ENCODE measurements at regions not wholly inside any gene's neighbourhood (a gene's known extent, or its start where the extent isn't known, plus 50 kb on each side); places are given as distances from the start of the nearest gene placed in this dataset.

DNA sequence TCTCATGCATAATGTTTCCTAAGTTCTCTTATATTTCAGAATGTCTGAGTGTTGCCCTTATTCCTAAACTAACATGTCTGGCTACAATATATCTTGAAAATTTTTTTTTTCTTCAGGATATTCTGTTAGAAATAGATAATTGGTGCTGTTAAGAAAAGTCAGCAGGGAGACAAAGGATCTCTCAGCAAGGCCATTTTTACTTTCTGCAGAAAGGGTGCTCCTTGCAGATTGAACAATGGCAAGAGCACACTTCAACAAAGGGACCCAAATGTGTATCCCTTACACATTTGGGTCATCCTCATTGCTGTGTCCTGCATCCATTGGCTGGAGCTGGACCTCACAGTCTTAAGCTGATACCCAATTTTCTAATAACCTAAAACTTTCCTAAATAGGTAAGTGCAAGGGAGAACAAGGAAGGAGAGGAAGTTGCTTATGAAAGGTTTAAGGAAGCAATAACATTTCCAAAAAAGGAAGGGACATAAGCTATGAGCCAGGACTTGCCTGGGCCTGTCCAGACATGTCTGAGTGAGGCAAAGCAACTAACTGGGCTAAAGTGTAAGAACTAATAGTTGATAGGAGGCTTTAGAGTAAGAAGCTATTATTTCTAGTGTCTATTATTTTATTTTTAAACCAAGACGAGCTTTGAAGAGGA lies 429.6 kb downstream of the BCKDHB start:
- DNase-seq (ENCODE audit: low spot score), result no peak
- ATAC-seq (ENCODE audit: low read depth), result no peak
- peaks cover 4% of the 10 kb centered on the region; the same call in 1 of the 2 replicates for H3K36me3 ChIP-seq (ENCODE audit: low read depth)
- H3K4me1 ChIP-seq (ENCODE audit: insufficient read depth, poor library complexity, severe bottlenecking), result peaks cover 20% of the 10 kb centered on the region
- H3K9me3 ChIP-seq (ENCODE audit: severe bottlenecking), result no peaks in the 10 kb centered on the region
- no peaks in the 10 kb centered on the region for H3K27me3 ChIP-seq (ENCODE audit: insufficient read depth, poor library complexity, severe bottlenecking)
- no peak overlapping the region for H3K4me3 ChIP-seq (ENCODE audit: severe bottlenecking)
- TF ChIP-seq, protein P1, sequence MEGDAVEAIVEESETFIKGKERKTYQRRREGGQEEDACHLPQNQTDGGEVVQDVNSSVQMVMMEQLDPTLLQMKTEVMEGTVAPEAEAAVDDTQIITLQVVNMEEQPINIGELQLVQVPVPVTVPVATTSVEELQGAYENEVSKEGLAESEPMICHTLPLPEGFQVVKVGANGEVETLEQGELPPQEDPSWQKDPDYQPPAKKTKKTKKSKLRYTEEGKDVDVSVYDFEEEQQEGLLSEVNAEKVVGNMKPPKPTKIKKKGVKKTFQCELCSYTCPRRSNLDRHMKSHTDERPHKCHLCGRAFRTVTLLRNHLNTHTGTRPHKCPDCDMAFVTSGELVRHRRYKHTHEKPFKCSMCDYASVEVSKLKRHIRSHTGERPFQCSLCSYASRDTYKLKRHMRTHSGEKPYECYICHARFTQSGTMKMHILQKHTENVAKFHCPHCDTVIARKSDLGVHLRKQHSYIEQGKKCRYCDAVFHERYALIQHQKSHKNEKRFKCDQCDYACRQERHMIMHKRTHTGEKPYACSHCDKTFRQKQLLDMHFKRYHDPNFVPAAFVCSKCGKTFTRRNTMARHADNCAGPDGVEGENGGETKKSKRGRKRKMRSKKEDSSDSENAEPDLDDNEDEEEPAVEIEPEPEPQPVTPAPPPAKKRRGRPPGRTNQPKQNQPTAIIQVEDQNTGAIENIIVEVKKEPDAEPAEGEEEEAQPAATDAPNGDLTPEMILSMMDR (IDR thresholded peaks at IDR 0.05; ENCODE audit: poor library complexity, severe bottlenecking), result no peak
- peak overlapping the region; percentile 25 for H3K27ac ChIP-seq (ENCODE audit: poor library complexity, severe bottlenecking)

DNA sequence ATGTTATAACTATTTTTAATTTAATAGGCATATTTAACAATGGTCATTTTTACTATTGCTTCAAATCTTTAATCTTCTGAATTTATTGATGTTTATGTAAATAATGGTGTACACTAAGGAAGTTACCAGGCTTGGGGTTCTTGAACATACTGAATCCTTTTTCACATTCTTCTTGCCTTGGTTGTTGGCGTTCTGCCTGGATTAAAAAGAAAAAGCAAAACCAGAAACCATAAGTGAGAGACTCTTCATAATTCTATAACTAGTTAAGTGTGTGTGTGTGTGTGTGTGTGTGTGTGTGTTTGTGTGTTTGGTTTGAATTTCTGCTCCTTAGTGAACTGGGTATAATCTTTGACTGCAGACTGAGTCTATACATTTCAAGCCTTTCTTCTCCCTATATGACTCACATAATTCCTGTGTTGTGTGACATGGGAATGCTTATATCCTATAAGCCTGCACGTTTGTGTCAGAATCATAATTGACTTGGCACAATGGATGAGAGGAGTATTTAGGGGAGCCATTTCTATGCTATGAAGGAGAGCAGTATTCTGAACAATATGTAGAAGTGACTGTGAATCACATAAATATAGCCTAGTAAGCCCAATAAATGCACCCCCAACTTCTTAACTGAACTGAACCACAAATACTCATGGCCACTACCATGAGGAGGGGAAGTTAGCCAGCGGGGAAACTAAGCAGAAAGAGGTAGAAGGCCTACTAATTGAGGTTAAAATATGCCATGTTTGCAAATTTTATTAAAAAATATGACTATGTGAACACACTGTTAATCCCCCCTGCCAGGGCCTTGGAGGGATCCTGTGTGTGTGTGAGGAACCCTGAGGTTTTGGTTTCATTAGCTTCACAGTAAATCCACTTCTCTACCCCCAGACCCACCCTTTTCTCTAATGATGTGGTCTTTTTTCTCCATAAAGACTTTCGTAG lies 425.5 kb downstream of the BCKDHB start:
- peaks cover 19% of the 10 kb centered on the region for H3K4me1 ChIP-seq (ENCODE audit: insufficient read depth, poor library complexity, severe bottlenecking)
- H3K9me3 ChIP-seq (ENCODE audit: severe bottlenecking), result no peaks in the 10 kb centered on the region
- DNase-seq (ENCODE audit: low spot score) (no peak), ATAC-seq (ENCODE audit: low read depth) (no peak)
- H3K4me3 ChIP-seq (ENCODE audit: severe bottlenecking), result no peak overlapping the region
- TF ChIP-seq, protein P1 (IDR thresholded peaks at IDR 0.05; ENCODE audit: poor library complexity, severe bottlenecking), result no peak
- no peaks in the 10 kb centered on the region for H3K27me3 ChIP-seq (ENCODE audit: insufficient read depth, poor library complexity, severe bottlenecking)
- peaks cover 4% of the 10 kb centered on the region; the same call in 1 of the 2 replicates for H3K36me3 ChIP-seq (ENCODE audit: low read depth)
- no peak overlapping the region for H3K27ac ChIP-seq (ENCODE audit: poor library complexity, severe bottlenecking)

DNA sequence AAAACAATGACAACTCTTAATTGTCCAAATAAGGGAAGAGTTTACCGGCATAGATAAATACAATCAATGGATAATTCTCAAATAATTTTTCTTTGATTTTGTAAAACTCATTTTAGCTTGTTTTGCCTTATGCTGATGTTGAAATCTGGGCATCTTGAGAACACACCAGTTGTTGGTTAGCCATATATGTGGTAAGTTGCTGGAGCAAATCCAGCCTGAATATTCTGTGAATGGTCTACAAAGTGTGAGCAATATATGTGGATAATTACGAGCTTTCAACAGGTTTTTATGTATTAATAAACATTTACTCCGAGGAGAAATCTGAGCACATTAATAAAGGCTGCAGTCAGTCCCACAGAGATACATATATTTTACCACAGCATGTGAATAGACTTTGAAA lies 423.6 kb downstream of the BCKDHB start:
- no peaks in the 10 kb centered on the region for H3K27me3 ChIP-seq (ENCODE audit: insufficient read depth, poor library complexity, severe bottlenecking)
- H3K4me1 ChIP-seq (ENCODE audit: insufficient read depth, poor library complexity, severe bottlenecking), result peaks cover 11% of the 10 kb centered on the region
- no peaks in the 10 kb centered on the region for H3K36me3 ChIP-seq (ENCODE audit: low read depth)
- ATAC-seq (ENCODE audit: low read depth) (no peak), DNase-seq (ENCODE audit: low spot score) (no peak)
- H3K9me3 ChIP-seq (ENCODE audit: severe bottlenecking), result no peaks in the 10 kb centered on the region
- TF ChIP-seq, protein P1 (IDR thresholded peaks at IDR 0.05; ENCODE audit: poor library complexity, severe bottlenecking), result no peak
- no peak overlapping the region for H3K4me3 ChIP-seq (ENCODE audit: severe bottlenecking)
- no peak overlapping the region for H3K27ac ChIP-seq (ENCODE audit: poor library complexity, severe bottlenecking)

DNA sequence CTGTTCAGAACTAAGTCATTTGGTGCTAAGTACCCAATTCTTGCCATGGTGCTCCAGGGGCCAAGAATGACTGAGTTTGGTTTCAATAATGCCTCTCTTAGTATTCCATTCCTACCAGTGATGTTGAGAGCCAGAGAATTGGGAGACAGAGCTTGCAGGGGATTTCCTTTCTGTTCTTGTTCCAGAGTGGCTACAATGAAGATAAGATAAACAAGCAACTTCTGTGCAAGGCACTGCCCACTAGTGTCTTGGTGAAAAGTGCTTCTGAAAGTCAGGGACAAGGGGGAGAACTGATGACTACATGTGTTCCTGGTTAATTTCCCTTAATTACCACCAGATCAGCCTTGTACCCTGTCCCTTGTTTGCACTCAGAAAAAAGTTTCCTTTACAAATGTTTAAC lies 421.6 kb downstream of the BCKDHB start:
- Histone ChIP-seq H3K27ac (ENCODE audit: poor library complexity, severe bottlenecking) (no peak overlapping the region), H3K27me3 (ENCODE audit: insufficient read depth, poor library complexity, severe bottlenecking) (no peaks in the 10 kb centered on the region), H3K9me3 (ENCODE audit: severe bottlenecking) (no peaks in the 10 kb centered on the region), H3K36me3 (ENCODE audit: low read depth) (no peaks in the 10 kb centered on the region), H3K4me1 (ENCODE audit: insufficient read depth, poor library complexity, severe bottlenecking) (peaks cover 11% of the 10 kb centered on the region), H3K4me3 (ENCODE audit: severe bottlenecking) (no peak overlapping the region)
- no peak for DNase-seq (ENCODE audit: low spot score)
- peak; percentile 10; the same call in 1 of the 3 replicates for ATAC-seq (ENCODE audit: low read depth)
- TF ChIP-seq, protein P1 (IDR thresholded peaks at IDR 0.05; ENCODE audit: poor library complexity, severe bottlenecking), result no peak
